ENCODE measurements at regions not wholly inside any gene's neighbourhood (a gene's known extent, or its start where the extent isn't known, plus 50 kb on each side); places are given as distances from the start of the nearest gene placed in this dataset.

GRCh38 chr13:77999746-78000145 lies 81.1 kb upstream of the EDNRB start:
- Histone ChIP-seq H3K27me3 (replicated peaks; ENCODE audit: insufficient read depth, low read length) (no peaks in the 10 kb centered on the region), H3K4me1 (ENCODE audit: low read length) (no peaks in the 10 kb centered on the region), H3K4me3 (ENCODE audit: low read length) (no peak overlapping the region), H3K79me2 (ENCODE audit: low read length) (no peaks in the 10 kb centered on the region), H3K27ac (ENCODE audit: low read length) (no peak overlapping the region), H2AFZ (ENCODE audit: low read length) (no peak overlapping the region), H3F3A (ENCODE audit: insufficient read depth, low read length) (no peaks in the 10 kb centered on the region), H4K20me1 (ENCODE audit: insufficient read depth, low read length) (no peaks in the 10 kb centered on the region), H3K9ac (ENCODE audit: low read length) (no peak overlapping the region), H3K36me3 (replicated peaks; ENCODE audit: insufficient read depth, low read length) (no peaks in the 10 kb centered on the region), H3K9me2 (replicated peaks; ENCODE audit: insufficient read depth, low read length) (no peaks in the 10 kb centered on the region), H3K4me2 (ENCODE audit: low read depth, low read length) (no peak overlapping the region), H3K9me3 (replicated peaks; ENCODE audit: insufficient read depth, low read length) (no peaks in the 10 kb centered on the region)
- TF ChIP-seq CTCF (IDR thresholded peaks at IDR 0.05; ENCODE audit: low read length) (no peak), EZH2phosphoT487 (IDR thresholded peaks at IDR 0.05; ENCODE audit: low read length) (no peak), EZH2 (optimal IDR thresholded peaks at IDR 0.05; ENCODE audit: low read depth, low read length) (no peak)
- no peak for DNase-seq

GRCh38 chr13:77994166-77994565 lies 75.5 kb upstream of the EDNRB start:
- Histone ChIP-seq H3K27me3 (replicated peaks; ENCODE audit: insufficient read depth, low read length) (no peaks in the 10 kb centered on the region), H4K20me1 (ENCODE audit: insufficient read depth, low read length) (no peaks in the 10 kb centered on the region), H3K9me3 (replicated peaks; ENCODE audit: insufficient read depth, low read length) (no peaks in the 10 kb centered on the region), H3K79me2 (ENCODE audit: low read length) (no peaks in the 10 kb centered on the region), H3F3A (ENCODE audit: insufficient read depth, low read length) (no peaks in the 10 kb centered on the region), H3K9me2 (replicated peaks; ENCODE audit: insufficient read depth, low read length) (no peaks in the 10 kb centered on the region), H3K36me3 (replicated peaks; ENCODE audit: insufficient read depth, low read length) (no peaks in the 10 kb centered on the region), H3K4me2 (ENCODE audit: low read depth, low read length) (no peak overlapping the region), H3K27ac (ENCODE audit: low read length) (no peak overlapping the region), H2AFZ (ENCODE audit: low read length) (no peak overlapping the region), H3K9ac (ENCODE audit: low read length) (no peak overlapping the region), H3K4me1 (ENCODE audit: low read length) (peaks cover 5% of the 10 kb centered on the region; the same call in 1 of the 2 replicates), H3K4me3 (ENCODE audit: low read length) (no peak overlapping the region)
- TF ChIP-seq EZH2 (optimal IDR thresholded peaks at IDR 0.05; ENCODE audit: low read depth, low read length) = no peak
- no peak for TF ChIP-seq CTCF (IDR thresholded peaks at IDR 0.05; ENCODE audit: low read length)
- TF ChIP-seq EZH2phosphoT487 (IDR thresholded peaks at IDR 0.05; ENCODE audit: low read length) = no peak
- no peak for DNase-seq

GRCh38 chr13:77991003-77991402 lies 72.4 kb upstream of the EDNRB start:
- TF ChIP-seq CTCF (IDR thresholded peaks at IDR 0.05; ENCODE audit: low read length) (no peak), EZH2phosphoT487 (IDR thresholded peaks at IDR 0.05; ENCODE audit: low read length) (no peak), EZH2 (optimal IDR thresholded peaks at IDR 0.05; ENCODE audit: low read depth, low read length) (no peak)

More at GRCh38 chr13:77991003-77991402, 72.4 kb upstream of the EDNRB start:
- no peak overlapping the region for H2AFZ ChIP-seq (ENCODE audit: low read length)
- H3K27ac ChIP-seq (ENCODE audit: low read length) = no peak overlapping the region
- no peaks in the 10 kb centered on the region for H3K79me2 ChIP-seq (ENCODE audit: low read length)
- no peaks in the 10 kb centered on the region for H3K9me2 ChIP-seq (replicated peaks; ENCODE audit: insufficient read depth, low read length)
- H3K4me3 ChIP-seq (ENCODE audit: low read length) = no peak overlapping the region
- no peak for DNase-seq
- H3K9me3 ChIP-seq (replicated peaks; ENCODE audit: insufficient read depth, low read length) = no peaks in the 10 kb centered on the region
- peaks cover 5% of the 10 kb centered on the region; the same call in 1 of the 2 replicates for H3K4me1 ChIP-seq (ENCODE audit: low read length)
- H3K4me2 ChIP-seq (ENCODE audit: low read depth, low read length) = no peak overlapping the region
- no peaks in the 10 kb centered on the region for H4K20me1 ChIP-seq (ENCODE audit: insufficient read depth, low read length)
- H3K27me3 ChIP-seq (replicated peaks; ENCODE audit: insufficient read depth, low read length) = no peaks in the 10 kb centered on the region
- H3F3A ChIP-seq (ENCODE audit: insufficient read depth, low read length) = no peaks in the 10 kb centered on the region
- no peaks in the 10 kb centered on the region for H3K36me3 ChIP-seq (replicated peaks; ENCODE audit: insufficient read depth, low read length)
- no peak overlapping the region for H3K9ac ChIP-seq (ENCODE audit: low read length)

Data from MM.1S (cell line).